ENCODE measurements at regions not wholly inside any gene's neighbourhood (a gene's known extent, or its start where the extent isn't known, plus 50 kb on each side); places are given as distances from the start of the nearest gene placed in this dataset.

GRCh38 chr2:121132762-121133107 is 152.3 kb downstream of the TFCP2L1 start:
- TF ChIP-seq CTCF (conservative IDR thresholded peaks at IDR 0.05; ENCODE audit: low read depth, low read length) = no peak
- no peak for TF ChIP-seq EZH2phosphoT487 (IDR thresholded peaks at IDR 0.05; ENCODE audit: borderline replicate concordance, low read length)

Data from PC-3 (cell line).